NCI-H226 (cell line): ENCODE measurements at regions not wholly inside any gene's neighbourhood (a gene's known extent, or its start where the extent isn't known, plus 50 kb on each side); places are given as distances from the start of the nearest gene placed in this dataset.

ENCODE experiments used
- DNase-seq: peaks from one replicate; pipeline ENCODE4 v3.0.0-alpha.2; 2015

DNA sequence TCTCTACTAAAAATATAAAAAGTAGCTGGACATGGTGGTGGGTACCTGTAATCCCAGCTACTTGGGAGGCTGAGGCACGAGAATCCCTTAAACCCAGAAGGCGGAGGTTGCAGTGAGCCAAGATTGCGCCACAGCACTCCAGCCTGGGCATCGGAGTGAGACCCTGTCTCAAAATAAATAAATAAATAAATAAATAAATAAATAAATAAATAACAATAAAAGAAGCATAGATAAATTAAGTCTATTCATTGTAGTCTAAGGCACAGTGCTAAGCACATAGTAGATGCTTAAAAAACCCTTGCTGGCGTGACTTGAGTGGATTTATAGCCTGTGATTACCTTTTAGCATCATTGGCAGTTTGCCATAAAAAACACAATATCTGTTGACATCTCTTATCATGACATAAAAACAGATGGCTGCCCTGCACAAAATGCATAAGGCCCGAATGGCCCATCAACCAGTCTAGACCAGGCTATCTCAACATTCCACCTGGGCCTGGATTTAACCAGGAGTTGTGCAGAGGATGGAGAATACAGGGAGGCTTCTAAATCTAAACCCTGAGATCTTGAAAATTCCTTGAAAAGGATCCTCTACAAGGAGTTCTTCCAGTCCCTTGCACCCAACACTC, 94.9 kb downstream of the PRLHR start:
- DNase-seq = no peak

DNA sequence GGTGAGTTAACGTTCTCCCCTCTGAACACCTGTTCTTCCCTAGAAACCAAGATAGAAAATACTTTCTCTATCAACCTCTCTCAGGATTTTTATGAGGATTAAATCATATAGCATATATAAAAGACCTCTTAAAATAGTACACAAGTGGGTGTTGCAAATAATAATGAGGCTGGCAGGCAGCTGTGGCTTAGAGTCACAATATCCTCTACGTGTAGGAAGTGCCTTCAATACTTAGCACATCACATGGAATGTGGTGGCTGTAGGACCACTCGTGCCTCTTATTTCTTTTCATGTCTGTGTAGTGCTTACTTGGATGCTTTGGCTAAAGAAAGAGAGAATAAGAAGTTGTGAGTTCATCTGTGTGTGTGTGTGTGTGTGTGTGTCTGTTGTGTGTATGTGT, 96.3 kb downstream of the PRLHR start:
- DNase-seq = no peak

DNA sequence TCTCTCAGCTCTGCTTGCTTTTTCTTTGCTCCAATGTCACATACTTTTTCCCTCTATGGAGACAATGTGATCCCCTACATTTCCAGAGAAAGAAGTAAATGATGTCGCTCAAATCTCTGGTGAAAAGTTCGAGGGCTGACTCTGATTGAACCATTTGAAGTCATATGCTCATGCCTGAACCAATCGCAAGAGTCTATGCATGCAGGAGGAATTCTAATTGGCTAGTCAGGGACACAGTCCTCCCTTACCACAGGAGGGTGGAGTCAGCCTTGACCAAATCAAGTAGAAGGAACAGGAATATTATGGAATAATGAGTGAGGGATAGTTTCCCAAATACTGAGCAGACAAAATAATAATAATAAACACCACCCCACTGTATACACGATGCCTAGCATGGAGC, 96.8 kb downstream of the PRLHR start:
- no peak for DNase-seq

DNA sequence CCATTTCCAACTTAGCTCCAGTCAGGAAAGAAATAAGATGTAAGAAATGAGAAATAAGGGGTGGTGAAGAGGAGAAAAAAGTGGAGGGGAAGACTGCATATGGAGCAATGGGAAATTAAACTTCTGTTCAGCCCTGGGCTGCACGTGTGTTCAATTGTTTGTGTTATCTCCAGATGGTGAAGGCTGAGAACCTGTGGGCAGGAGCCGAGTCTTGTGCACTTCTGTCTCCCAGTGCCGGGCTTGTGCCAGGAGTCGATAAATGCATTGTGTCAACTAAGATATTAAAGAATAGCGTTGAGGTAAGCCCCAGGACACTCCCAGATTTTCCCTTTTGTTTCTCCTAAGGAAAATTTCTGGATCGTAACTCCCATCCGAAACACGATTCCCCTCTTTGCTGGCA, 98.2 kb downstream of the PRLHR start:
- DNase-seq = no peak

DNA sequence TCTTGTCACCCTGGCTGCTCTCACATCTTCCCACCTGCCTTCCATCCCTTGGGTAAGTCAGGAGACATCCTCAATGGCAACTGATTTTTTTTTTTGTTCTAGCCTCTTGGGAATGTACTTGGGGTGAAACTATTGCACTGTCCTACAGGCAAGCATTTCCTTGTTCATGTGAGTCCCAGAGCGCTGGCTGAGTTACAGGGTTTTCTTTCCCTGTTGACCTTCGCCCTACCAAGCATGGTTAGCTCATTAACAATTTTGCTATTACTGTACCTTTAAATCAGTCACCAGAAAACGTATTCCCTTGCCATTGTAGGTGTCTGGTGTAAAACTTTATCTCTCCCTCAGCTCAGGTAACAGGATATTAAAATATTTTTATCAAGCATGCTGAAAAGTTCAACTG, 98.9 kb downstream of the PRLHR start:
- DNase-seq = no peak

DNA sequence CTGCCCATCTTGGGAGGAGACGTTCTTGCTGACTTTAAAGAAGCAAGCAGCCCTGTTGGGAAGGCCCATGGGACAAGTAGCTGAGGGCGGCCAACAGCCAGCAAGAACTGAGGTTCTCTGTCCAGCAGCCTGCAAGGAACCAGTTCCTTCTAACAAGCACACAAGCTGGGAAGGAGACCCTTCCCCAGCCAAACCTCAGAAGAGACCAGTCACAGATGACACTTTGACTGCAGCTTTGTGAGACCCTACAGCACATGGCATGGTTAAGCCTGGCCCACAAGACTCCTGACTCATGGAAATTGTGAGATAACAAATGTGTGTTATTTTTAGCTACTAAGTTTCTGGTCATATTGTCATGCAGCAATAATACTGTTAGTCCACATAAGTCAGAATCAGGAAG, 99.9 kb downstream of the PRLHR start:
- DNase-seq = no peak

DNA sequence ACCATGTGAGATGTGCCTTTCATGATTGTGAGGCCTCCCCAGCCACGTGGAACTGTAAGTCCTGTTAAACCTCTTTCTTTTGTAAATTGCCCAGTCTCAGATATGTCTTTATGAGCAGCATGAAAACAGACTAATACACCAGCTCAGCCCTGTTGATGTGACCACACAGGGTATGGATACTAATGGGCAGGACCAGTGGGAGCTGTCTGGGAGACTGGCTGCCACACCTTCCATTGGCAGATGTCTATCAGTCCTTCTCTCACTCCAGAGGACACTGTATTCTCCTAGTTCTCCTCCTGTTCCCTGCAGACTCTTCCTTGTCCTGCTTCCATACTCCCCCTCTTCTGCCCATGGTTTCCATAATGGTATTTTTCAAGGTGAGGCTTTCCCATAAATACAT, 104.4 kb downstream of the PRLHR start:
- no peak for DNase-seq

DNA sequence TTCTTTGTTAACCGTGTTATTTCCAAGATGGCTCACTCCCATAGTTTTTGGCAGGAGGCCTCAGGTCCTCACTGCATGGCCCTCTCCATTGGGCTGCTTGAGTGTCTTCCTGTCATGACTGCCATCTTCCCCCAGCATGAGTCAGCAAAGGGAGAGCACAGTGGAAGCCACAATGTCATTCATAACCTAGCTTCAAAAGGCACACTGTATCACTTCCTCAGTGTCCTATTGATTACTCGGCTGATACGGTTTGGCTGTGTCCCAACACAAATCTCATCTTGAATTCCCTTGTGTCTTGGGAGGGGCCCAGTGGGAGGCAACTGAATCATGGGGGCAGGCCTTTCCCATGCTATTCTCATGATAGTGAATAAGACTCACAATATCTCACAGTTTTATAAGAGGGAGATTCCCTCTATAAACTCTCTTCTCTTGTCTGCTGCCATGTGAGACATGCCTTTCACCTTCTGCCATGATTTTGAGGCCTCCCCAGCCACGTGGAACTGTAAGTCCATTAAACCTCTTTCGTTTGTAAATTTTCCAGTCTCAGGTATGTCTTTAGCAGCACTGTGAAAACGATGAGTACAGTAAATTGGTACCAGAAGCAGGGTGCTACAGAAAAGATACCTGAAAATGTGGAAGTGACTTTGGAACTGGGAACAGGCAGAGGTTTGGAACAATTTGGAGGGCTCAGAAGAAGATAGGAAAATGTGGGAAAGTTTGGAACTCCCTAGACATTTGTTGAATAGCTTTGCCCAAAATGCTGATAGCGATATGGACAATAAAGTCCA, 106.5 kb downstream of the PRLHR start:
- no peak for DNase-seq

DNA sequence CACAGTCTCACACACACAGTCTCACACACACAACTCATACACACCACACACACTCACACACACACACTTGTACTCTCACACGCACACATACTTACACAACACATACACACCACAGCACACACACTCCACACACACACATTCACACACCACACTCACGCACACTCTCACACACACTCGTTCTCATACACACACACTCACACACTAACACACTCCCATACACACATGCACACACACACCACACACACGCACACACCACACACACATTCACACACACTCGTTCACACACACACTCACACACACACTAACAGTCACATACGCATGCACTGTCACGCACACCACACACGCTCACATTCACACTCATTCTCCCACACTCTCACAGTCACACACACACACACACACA, 109.8 kb downstream of the PRLHR start:
- DNase-seq = no peak

DNA sequence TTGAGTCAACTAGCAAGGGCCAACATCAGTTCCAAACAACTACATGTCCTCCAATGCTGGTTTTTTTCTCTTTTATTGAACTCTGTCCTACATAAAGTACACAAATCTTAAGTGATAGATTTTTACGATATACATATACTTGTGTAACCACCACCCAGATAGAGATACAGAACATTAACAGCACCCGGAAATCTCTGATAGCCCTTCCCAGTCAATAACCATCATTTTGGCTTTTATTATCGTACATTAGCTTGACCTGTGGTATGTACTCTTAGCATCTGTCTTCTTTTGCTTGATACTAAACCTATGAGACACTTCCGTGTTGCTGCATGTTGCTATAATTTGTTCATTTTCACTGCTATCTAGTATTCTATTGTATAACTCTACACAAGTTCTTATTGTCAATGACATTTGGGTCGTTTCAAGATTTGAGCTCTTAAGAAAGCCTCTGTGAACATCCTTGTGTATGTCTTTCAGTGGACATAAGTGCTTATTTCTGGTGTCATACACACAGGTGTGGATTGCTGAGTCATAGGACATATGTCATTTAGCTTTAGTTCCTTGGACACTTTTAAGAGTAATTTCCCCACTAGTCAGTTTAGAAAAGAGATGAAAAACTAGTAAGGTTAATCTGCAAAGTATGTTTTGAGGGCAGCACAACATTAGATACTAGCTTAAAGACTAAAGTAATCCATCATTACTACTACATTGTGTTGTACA, 111.1 kb downstream of the PRLHR start:
- DNase-seq = no peak

DNA sequence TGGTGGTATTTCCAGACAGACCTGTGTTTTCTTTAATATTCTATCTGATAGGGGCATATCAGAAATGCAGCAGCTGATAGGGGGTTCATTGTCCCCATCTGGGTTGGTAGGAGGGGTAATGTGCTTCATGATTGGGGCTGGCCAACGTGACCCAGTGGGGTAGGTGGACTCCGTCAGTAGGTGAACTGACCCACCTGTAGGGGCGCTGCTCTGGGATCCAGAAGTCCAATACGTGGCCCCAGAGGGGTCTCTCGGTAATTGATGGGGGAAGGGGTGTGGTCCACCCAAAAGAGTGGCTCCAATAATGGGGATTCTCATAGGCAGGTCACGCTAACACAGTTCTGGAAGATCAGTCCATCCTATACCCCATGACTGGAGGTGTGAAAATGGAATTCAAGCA, 112.0 kb downstream of the PRLHR start:
- no peak for DNase-seq

DNA sequence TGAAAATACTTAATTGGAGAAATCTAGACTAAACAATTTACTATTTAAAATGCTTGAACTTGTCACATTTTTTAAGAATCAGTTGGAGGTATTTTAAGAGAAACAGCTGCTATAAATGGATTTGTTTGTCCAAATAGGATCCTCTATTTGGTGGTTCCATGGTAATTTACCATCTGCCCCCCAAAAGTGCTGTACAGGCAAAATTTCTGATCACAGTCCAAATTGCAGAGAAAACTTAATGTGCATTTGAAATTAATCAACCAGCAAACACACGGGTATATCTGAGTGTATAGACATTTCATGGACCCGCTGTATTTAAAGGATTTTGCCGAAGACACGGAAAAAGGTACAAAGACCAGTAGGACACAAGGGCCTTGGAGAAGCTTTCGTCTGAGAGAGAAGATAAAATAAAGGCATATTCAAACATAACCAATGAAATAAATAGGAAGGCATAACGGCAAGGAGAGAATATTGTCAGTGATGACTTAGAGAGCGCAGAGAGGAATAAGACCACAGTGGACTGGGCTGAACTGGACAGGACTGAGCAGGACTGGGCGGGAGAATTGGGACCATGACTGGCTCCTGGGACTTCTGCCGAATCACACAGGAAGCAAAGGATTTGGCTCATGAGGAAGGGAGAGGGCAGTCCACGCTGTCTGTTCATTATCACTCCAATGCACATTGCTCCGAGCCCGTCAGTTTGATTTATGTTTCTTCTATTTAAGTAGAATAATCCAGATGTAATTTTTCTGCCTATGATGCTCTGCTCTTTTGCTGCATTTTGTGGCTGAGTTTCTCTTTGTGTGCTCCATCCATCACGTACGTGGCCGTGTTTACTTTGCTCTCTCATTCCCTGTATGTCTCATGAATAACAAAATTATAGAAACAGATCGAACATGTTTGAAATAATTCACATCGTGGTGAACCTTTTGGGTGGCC, 112.8 kb downstream of the PRLHR start:
- DNase-seq = no peak

DNA sequence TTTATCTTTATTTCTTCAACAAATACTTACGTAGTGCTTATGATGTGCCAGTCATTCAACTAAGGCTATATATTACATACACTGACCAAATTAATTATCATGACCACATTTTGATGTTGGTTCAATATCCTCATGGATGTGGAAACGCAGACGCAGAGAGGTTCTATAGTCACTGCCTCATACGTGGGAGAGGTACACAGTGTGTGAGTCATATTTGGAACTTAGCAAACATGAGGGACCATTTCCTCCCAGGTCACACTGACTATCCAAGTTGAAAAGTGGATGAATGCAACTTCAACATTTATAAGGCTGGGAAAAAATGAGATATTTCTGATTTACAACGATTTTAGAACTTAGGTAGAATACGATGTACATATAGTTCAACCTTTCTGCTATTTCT, 113.6 kb downstream of the PRLHR start:
- no peak for DNase-seq

DNA sequence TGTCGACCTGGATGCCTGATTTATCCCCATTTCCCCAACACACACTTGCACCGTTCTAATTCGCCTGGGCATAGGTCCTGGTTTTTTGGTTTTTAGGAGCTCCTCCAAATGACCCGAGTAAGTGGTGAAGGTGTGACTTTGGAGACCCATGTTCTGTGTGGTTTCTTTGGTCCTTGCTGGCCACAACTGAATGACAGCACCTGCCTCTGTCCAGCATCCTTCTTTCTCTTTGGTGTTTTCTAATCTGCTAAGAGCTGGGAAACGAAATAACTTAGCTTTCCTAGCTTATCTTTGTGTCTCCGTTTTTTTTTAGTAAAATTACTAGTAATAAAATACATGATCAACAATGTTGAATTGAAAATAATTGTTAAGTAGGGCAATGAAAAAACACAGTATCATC, 120.2 kb downstream of the PRLHR start:
- no peak for DNase-seq

DNA sequence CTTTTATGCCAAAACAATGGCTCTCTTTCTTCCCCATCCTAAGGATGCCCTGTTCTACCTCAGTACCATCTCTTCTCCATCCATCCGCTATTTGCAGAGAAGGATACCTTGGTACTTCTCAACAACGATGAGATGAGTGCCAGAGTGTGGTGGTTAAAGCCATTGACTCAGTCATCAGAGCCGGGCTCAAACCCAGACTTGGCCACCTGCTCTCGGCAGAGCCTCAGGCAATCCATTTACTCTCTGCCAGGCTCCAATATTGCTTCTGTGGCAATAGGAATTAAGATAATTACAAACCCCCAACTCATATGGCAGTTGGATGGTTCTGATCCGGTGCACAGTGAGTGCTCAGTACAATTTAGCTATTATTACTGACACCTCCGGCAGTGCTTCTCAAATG, 121.3 kb downstream of the PRLHR start:
- DNase-seq = no peak

DNA sequence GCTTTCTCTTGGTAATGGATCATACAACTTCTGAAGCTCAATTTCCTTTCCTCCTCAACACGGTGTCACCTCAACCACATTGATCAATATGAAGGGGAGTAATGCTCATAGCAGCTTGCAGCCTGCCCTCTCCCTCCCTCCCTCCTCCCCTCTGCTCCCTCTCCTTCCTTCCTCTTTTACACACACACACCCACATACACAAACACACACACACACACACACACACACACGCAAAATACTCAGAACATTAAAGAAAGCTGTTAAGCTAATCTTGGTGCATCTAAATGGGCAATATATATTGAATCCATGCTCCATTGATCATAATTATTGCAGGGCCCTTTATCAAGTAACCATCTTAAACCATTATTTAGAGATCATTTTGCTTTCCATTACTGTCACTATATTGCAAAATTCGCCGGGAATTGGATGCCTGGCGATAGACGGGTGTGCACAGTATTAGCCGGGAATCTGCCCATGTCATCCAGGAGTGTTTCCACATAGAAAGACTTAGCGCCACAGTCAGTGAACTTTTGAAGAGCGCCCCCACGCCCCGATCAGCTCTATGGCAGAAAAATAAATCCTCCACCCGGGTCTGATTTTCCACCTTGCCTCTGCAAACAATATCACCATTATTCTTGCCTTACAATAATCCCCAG, 122.0 kb downstream of the PRLHR start:
- DNase-seq = no peak

DNA sequence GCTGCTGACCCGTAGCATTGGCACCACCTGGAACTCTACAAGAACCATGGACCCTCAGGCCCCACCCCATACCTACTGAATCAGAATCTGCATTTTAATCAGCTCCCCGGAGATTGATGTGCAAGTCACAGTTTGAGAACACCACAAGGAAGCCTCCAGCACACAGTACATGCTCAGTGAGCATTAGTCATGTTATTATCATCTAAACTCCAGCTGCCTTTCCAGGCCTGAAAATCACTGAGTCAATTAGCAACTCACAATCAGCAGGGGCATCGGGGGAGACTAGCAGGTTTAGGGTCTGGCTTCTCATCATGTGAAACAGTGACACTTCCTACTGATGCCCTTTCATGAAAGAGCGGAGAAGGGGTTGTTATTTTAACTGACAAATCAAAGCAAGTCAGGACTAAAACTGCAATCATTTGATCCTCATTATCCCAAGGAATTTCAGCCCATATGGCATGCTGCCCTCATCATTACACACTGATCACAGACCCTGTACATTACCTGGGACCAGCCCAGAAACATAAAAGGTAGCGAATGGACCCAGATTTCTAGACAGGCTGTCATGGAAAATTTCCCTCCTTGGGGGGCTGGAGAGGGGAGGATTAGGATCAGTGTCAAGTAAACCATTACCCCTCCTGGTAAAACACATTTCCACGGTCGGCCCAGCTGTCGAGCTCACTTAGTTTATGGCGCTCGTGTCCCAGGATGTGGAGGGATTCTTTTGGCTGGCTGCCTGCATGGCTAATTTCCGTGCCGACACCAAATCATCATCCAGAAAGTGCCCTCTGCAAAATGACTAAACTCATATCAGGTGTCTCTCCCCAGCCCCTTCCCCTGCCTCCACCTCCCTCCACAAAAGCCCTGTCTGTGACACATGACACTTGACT, 122.8 kb downstream of the PRLHR start:
- DNase-seq = no peak

DNA sequence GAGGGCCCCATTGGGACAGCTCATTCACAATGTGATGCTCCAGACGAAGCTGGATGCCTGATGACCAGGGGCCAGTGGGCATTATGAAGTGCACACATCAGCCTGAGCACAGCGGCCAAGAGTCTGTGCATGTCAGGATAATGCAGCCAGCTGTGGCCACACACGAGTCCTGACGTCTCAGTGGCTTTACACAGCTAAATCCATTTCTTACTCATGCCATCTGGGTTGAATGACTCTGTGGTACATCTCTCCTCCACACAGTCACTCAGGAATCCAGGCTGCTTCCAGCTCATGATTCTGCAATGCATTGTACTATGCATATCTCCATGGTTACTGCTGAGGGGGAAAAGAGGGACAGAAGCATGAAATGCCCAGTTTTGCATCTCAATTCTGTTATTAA, 123.6 kb downstream of the PRLHR start:
- peak; percentile 17 for DNase-seq

DNA sequence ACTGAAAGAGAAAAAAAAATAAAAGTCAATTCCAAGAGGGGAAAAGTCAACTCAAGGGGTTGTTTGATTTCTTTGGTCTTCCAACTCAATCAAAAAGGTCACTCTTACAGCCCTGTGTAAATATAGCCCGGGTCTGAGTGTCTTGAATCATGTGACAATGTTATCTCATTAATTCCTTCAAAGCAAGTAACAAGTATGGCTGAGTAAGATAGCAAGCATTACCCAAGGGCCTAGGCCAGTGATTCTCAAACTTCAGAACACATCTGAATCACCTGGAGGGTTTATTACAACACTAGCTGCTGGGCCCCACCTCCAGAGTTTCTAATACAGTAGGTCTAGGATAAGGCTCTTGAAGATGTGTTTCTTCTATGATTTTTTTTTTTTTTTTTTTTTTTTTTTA, 125.0 kb downstream of the PRLHR start:
- no peak for DNase-seq

DNA sequence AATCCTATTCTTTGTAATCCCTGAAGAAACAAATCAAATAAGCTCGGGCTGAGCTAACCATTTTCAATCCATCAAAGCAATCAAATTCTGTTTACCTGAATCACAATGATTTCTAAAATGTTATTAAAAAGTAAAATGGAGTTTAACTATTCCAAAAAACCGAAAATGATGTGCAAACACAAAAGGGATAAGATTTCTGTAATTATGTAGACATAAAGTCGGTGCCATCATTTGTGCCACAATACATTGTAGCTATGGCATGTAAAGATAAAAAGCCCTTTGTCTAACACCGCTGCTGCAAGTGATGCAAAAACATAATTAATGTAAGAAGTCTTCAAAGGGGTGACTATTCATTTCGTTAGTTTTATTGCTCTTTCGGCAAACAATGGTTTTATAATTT, 125.1 kb upstream of the FAM204A start:
- no peak for DNase-seq

DNA sequence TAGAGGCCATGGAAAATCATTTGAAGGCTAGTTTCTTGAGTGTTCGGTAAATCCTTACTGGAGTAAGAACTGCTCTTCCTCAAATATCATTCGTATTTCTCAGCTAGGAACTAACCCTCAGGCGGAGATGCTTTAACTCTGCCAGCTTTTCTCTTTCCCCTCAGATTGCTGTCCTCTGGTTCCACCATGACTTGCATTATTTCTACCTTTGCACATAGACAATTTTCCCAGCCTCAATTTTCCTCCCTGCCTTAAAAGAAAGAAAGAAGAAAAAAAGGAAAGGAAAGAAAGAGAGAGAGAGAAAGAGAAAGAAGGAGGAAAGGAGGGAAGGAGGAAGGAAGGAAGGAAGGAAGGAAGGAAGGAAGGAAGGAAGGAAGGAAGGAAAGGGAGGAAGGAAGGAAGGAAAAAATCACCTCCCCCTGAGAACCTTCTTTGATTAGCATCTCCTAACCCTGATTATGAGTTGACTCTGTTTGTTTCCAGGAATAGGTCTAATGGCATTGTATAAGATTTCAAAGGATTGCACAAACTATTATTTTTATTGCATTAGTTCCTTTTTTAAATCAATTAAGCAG, 123.3 kb upstream of the FAM204A start:
- DNase-seq = no peak
